ENCODE measurements at regions not wholly inside any gene's neighbourhood (a gene's known extent, or its start where the extent isn't known, plus 50 kb on each side); places are given as distances from the start of the nearest gene placed in this dataset.
"Not testable (repeated sequence)": the region's sequence is repeated elsewhere in the genome, so short reads cannot be mapped to it uniquely, and the experiment has no call there.

GRCh38 chr1:199861020-199861795 is 166.3 kb upstream of the NR5A2 start:
- no peak for DNase-seq (ENCODE audit: low read depth in 3 of 3, low spot score in 1 of 3)

DNA sequence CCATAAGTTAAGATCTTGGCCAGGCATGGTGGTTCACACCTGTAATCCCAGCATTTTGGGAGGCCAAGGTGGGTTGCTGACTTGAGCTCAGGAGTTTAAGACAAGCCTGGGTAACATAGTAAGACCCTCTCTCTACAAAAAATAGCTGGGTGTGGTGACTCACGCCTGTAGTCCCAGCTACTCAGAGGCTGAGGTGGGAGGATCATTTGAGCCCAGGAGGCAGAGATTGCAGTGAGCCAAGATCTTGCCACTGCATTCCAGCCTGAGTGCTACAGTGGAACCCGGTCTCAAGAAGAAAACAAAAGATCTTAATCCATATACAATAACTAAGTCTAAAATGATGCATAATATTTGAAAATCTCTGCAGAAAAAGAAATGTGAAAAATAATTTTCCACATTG is 165.5 kb upstream of the NR5A2 start:
- DNase-seq (ENCODE audit: low read depth in 3 of 3, low spot score in 1 of 3), result no peak

DNA sequence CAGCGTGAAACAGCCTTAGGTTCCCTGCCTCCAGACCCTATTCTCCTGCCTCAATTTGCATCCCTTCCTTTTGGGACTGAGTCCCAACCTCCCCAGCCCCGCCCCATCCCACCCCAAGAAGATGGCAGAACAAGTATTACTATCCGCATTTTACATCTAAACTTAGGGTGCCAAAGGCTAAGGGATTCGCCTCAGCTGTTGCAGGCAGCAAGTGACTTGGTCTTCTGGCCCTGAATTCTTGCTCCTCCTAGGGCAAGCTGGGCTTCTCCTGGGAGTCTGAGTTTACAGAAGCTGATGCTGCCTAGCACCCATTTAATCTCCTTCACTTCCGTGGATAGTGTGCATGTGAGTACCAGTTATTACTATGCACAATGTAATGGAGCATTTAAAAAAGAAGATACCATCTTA is 161.3 kb upstream of the NR5A2 start:
- DNase-seq (ENCODE audit: low read depth in 3 of 3, low spot score in 1 of 3), result no peak

GRCh38 chr1:199867601-199868000 is 159.9 kb upstream of the NR5A2 start:
- no peak for DNase-seq (ENCODE audit: low read depth in 3 of 3, low spot score in 1 of 3)

- DNase-seq (ENCODE audit: low read depth in 3 of 3, low spot score in 1 of 3), result no peak
These were observed 158.7 kb upstream of the NR5A2 start for GRCh38 chr1:199868777-199869176.

DNA sequence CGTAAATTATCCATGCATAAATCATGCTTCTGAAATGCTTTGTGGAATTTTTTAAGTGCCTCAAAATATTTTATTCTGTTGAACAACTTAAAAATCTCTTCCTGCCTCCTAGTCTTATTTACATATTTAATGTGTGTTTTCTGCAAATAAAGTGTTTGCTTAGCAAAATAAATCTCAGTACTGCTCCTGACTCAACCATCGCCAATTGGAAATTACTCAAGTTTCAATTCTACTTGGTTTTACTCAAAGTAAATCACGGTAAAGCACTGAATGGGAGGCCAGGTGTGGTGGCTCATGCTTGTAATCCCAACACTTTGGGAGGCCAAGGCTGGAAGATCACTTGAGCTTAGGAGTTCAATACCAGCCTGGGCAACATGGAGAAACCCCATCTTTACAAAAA is 152.2 kb upstream of the NR5A2 start:
- no peak for DNase-seq (ENCODE audit: low read depth in 3 of 3, low spot score in 1 of 3)

- DNase-seq (ENCODE audit: low read depth in 3 of 3, low spot score in 1 of 3), result no peak
These were observed 151.7 kb upstream of the NR5A2 start for GRCh38 chr1:199875856-199876255.

GRCh38 chr1:199877526-199878384 is 149.8 kb upstream of the NR5A2 start:
- DNase-seq (ENCODE audit: low read depth in 3 of 3, low spot score in 1 of 3), result no peak

DNA sequence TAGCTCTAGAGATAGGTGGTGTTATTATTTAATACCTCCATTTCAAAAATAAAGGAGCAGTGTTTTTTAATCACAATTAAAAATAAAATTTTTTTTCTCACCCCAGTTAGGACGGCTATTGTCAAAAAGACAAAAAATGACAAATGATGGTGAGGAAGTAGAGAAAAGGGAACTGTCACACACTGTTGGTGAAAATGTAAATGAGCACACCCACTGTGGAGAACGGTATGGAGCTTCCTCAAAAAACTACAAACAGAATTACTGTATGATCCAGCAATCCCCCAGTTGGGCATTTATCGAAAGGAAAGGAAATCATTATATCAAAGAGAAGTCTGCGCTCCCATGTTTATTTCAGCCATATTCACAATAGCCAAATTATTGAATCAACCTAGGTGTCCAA is 148.7 kb upstream of the NR5A2 start:
- DNase-seq (ENCODE audit: low read depth in 3 of 3, low spot score in 1 of 3), result no peak

GRCh38 chr1:199898654-199899053 is 128.9 kb upstream of the NR5A2 start:
- no peak for DNase-seq (ENCODE audit: low read depth in 3 of 3, low spot score in 1 of 3)

- no peak for DNase-seq (ENCODE audit: low read depth in 3 of 3, low spot score in 1 of 3)
These were observed 126.2 kb upstream of the NR5A2 start for GRCh38 chr1:199901341-199901740.

GRCh38 chr1:199907361-199907760 is 120.1 kb upstream of the NR5A2 start:
- DNase-seq (ENCODE audit: low read depth in 3 of 3, low spot score in 1 of 3), result no peak

DNA sequence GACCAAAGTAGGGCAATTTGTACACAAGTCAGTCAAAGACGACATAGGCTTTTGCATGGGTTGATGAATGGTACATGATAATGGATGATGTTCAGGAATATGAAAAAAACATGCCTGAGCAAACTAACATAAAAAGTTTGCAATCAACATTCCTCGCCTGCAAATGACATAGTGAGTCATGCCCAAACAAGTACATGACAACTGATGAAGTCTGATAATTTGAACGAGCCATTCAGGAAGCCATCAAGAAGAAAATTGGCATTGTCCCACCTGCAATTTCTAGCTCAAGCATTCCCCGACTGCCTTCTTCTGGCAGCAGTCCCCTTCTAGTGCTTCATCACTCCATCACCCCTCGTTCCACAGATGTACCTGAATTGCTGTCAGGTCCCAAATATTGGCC is 118.4 kb upstream of the NR5A2 start:
- no peak for DNase-seq (ENCODE audit: low read depth in 3 of 3, low spot score in 1 of 3)

GRCh38 chr1:199913318-199913717 is 114.2 kb upstream of the NR5A2 start:
- no peak for DNase-seq (ENCODE audit: low read depth in 3 of 3, low spot score in 1 of 3)

DNA sequence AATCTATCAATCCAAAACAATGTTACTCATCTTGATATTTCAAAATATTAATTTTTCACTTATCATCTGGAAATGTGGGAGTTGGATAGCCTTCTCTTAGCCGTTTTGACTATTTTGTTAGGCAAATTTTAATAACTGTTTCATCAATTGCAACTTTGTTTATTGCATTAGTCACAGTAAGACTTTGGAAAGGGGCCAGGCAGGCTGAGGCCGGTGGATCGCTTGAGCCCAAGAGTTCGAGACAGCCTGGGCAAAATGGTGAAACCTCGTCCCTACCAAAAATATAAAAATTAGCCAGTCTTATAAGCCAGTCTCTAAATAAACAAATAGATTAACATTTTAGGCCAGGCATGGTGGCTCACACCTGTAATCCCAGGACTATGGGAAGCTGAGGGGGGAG is 113.0 kb upstream of the NR5A2 start:
- no peak for DNase-seq (ENCODE audit: low read depth in 3 of 3, low spot score in 1 of 3)

DNA sequence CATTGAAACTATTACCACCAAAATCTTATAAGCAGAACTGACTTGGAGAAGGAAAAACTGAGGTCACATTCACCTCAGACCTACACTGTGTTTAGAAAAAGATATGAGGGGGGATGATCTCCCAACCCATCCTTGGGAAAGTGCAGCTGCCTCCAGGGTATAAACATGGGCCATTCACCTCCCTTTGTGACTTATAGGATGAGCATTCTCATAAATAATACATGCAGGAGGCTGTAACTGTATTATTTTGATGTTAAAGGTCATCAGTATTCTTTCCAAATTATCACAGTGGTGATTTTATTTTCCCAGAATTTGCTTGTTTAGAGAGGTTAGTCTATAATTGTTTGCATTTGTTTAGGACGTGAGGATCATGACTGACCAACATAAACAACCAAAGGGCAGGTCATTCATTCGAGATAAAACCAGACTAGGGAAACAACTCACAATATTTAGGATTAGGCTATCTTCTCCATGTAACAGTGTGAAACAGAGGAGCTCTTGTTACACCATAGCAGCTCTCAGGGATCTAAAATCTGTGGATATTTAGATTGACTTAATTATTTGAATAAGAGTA is 109.2 kb upstream of the NR5A2 start:
- DNase-seq (ENCODE audit: low read depth in 3 of 3, low spot score in 1 of 3), result no peak

- DNase-seq (ENCODE audit: low read depth in 3 of 3, low spot score in 1 of 3), result no peak
These were observed 106.9 kb upstream of the NR5A2 start for GRCh38 chr1:199920635-199921034.

GRCh38 chr1:199929556-199929955 is 98.0 kb upstream of the NR5A2 start:
- DNase-seq (ENCODE audit: low read depth in 3 of 3, low spot score in 1 of 3), result no peak

DNA sequence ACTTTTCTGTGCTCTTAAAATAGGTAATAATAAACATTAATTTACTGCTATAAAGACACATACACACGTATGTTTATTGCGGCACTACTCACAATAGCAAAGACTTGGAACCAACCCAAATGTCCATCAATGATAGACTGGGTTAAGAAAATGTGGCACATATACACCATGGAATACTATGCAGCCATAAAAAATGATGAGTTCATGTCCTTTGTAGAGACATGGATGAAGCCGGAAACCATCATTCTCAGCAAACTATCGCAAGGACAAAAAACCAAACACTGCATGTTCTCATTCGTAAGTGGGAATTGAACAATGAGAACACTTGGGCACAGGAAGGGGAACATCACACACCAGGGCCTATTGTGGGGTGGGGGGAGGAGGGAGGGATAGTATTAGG is 97.4 kb upstream of the NR5A2 start:
- not testable (repeated sequence) for DNase-seq (ENCODE audit: low read depth in 3 of 3, low spot score in 1 of 3)

GRCh38 chr1:199931666-199932377 is 95.7 kb upstream of the NR5A2 start:
- DNase-seq (ENCODE audit: low read depth in 3 of 3, low spot score in 1 of 3), result no peak

DNA sequence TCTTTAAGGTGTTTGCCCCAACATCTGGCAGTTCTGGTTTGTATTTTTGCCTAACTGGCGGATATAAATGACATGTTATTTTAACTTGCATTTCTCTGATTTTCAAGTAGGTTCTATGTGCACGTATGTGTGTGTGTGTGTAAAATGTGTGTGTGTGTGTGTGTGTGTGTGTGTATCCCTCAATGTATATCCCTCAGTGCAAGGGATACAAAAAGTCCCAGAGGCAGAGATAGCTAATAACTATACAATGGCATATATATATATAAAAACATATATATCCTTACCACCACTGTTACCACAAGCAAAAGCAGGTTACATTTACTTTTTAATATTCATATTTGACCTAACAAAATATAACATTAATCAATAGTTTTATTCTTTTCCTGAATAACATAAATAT is 95.0 kb upstream of the NR5A2 start:
- no peak for DNase-seq (ENCODE audit: low read depth in 3 of 3, low spot score in 1 of 3)

DNA sequence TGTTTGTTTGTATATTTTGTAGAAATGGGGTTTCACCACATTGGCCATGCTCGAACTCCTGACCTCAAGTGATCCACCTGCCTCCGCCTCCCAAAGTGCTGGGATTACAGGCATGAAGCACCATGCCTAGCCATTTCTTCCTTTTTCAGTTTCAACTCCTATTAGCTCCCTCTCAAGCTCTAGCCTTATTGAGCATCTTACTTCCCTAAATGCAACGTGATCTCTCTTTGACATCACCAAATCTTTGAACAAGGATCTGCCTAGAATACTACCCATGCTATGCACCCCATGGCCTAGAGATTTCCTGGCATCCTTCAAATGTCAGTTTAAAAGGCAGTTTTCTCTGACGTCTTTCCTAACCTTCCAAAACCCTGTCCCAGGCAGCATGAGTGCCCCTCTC is 91.1 kb upstream of the NR5A2 start:
- no peak for DNase-seq (ENCODE audit: low read depth in 3 of 3, low spot score in 1 of 3)

Measured in stimulated activated CD4-positive, alpha-beta T cell treated with anti-CD3 and anti-CD28 coated beads, TNF-alpha, amount 100 ng/mL, for 1 hour (primary cell).